IMR-90 (cell line): ENCODE measurements at regions not wholly inside any gene's neighbourhood (a gene's known extent, or its start where the extent isn't known, plus 50 kb on each side); places are given as distances from the start of the nearest gene placed in this dataset.

Source experiments
- ATAC-seq: fragments of 200-7000 bp; cut with Tn5 transposase; 2 replicates; pipeline ENCODE4 v1.9.1; 2020; ENCODE audit warnings: low read depth, mild to moderate bottlenecking, moderate library complexity
- BruUV-seq: library from RNA; stranded (reverse); fragments of 400-500 nt; replicated peaks from 2 replicates; lab custom pipeline; 2021; lab: Mats Ljungman, UMichigan
- CTCF ChIA-PET: fragments of 300-600 bp; formaldehyde crosslinking; extraction: SDS; loops from one replicate; lab custom pipeline; 2021; ENCODE audit warnings: antibody characterized with exemption; lab: Yijun Ruan, JAX
- POLR2A ChIA-PET: fragments of 300-600 bp; sonication (Branson Sonifier 250); formaldehyde crosslinking; loops from one replicate; lab custom pipeline; 2022; ENCODE audit warnings: antibody characterized with exemption; ENCODE audit not compliant: unreplicated experiment; lab: Charles Lee
- DNase-seq: peaks from one replicate; pipeline ENCODE4 v3.0.0; 2013
- H2AFZ ChIP-seq: replicated peaks from 2 replicates; pipeline ENCODE3; 2013; ENCODE audit warnings: low read length, mild to moderate bottlenecking; ENCODE audit not compliant: poor library complexity
- H2AK5ac ChIP-seq: 2 replicates; pipeline ENCODE4 v1.6.1; 2013; ENCODE audit warnings: low read depth, low read length, inconsistent platforms
- H2AK9ac ChIP-seq: replicated peaks from 2 replicates; pipeline ENCODE3; 2013; ENCODE audit warnings: mild to moderate bottlenecking, low read depth, low read length, moderate library complexity; ENCODE audit not compliant: poor library complexity
- H2BK120ac ChIP-seq: 2 replicates; pipeline ENCODE4 v1.6.1; 2013; ENCODE audit warnings: low read depth, low read length, inconsistent platforms
- H2BK15ac ChIP-seq: 3 replicates; pipeline ENCODE4 v1.6.1; 2013; ENCODE audit warnings: low read depth, low read length, inconsistent platforms
- H2BK20ac ChIP-seq: 2 replicates; pipeline ENCODE4 v1.6.1; 2013; ENCODE audit warnings: low read depth, mild to moderate bottlenecking, inconsistent platforms, low read length, moderate library complexity
- H2BK5ac ChIP-seq: 2 replicates; pipeline ENCODE4 v1.6.1; 2013; ENCODE audit warnings: mild to moderate bottlenecking, low read depth, low read length, inconsistent platforms; ENCODE audit not compliant: poor library complexity, severe bottlenecking
- H3K14ac ChIP-seq: replicated peaks from 2 replicates; pipeline ENCODE4 v1.6.1; 2013; ENCODE audit warnings: low read depth, low read length, inconsistent platforms
- H3K18ac ChIP-seq: 2 replicates; pipeline ENCODE4 v1.6.1; 2013; ENCODE audit warnings: low read depth, low read length, control low read depth
- H3K23ac ChIP-seq: 2 replicates; pipeline ENCODE4 v1.6.1; 2013; ENCODE audit warnings: low read depth, low read length, inconsistent platforms
- H3K27ac ChIP-seq: 2 replicates; pipeline ENCODE4 v1.5.1; 2013; ENCODE audit warnings: mild to moderate bottlenecking, control low read depth, low read length; ENCODE audit not compliant: insufficient read depth
- H3K27me3 ChIP-seq: 2 replicates; pipeline ENCODE4 v1.6.1; 2013; ENCODE audit warnings: low read length; ENCODE audit not compliant: control insufficient read depth, insufficient read depth
- H3K36me3 ChIP-seq: 2 replicates; pipeline ENCODE4 v1.6.1; 2013; ENCODE audit warnings: low read length, mixed read lengths; ENCODE audit not compliant: control insufficient read depth, insufficient read depth
- H3K4ac ChIP-seq: 2 replicates; pipeline ENCODE4 v1.6.1; 2013; ENCODE audit warnings: low read depth, low read length, inconsistent platforms
- H3K4me1 ChIP-seq: 2 replicates; pipeline ENCODE4 v1.6.1; 2013; ENCODE audit warnings: low read length, mixed read lengths; ENCODE audit not compliant: control insufficient read depth, insufficient read depth
- H3K4me2 ChIP-seq: 2 replicates; pipeline ENCODE4 v1.6.1; 2013; ENCODE audit warnings: low read depth, mild to moderate bottlenecking, control low read depth, low read length, moderate library complexity
- H3K4me3 ChIP-seq: 2 replicates; pipeline ENCODE4 v1.5.1; 2013; ENCODE audit warnings: low read depth, mild to moderate bottlenecking, control low read depth, low read length, moderate library complexity; ENCODE audit not compliant: insufficient read depth
- H3K56ac ChIP-seq: 2 replicates; pipeline ENCODE4 v1.6.1; 2013; ENCODE audit warnings: low read length, inconsistent platforms; ENCODE audit not compliant: insufficient read depth; ENCODE audit errors: extremely low read depth
- H3K79me1 ChIP-seq, 2 experiments: 2 replicates each; pipeline ENCODE4 v1.6.1; 2013; ENCODE audit warnings: low read length in 2 of 2, inconsistent platforms in 1 of 2, low read depth in 1 of 2
- H3K9ac ChIP-seq: 2 replicates; pipeline ENCODE4 v1.6.1; 2013; ENCODE audit warnings: low read depth, low read length, control low read depth
- H3K9me1 ChIP-seq: 2 replicates; pipeline ENCODE4 v1.6.1; 2013; ENCODE audit warnings: low read length, inconsistent platforms; ENCODE audit not compliant: insufficient read depth
- H3K9me3 ChIP-seq: 2 replicates; pipeline ENCODE4 v1.6.1; 2013; ENCODE audit warnings: low read length; ENCODE audit not compliant: control insufficient read depth, insufficient read depth
- H4K20me1 ChIP-seq: 2 replicates; pipeline ENCODE4 v1.6.1; 2013; ENCODE audit warnings: low read length, inconsistent platforms; ENCODE audit not compliant: insufficient read depth
- H4K5ac ChIP-seq: 2 replicates; pipeline ENCODE4 v1.6.1; 2013; ENCODE audit warnings: mild to moderate bottlenecking, low read depth, low read length, control low read depth
- H4K8ac ChIP-seq, 2 experiments: 2 replicates each; pipeline ENCODE4 v1.6.1; 2013; ENCODE audit warnings: low read depth in 2 of 2, low read length in 2 of 2, control low read depth in 1 of 2, inconsistent platforms in 1 of 2
- H4K91ac ChIP-seq: 2 replicates; pipeline ENCODE4 v1.6.1; 2013; ENCODE audit warnings: low read depth, low read length, inconsistent platforms; ENCODE audit not compliant: insufficient read depth
- BHLHE40 ChIP-seq: fragments of 150-350 bp; IDR thresholded peaks from 2 replicates; pipeline ENCODE4 v1.6.1; 2016; ENCODE audit warnings: mild to moderate bottlenecking, low read depth, low read length
- CEBPB ChIP-seq: IDR thresholded peaks from 2 replicates; pipeline ENCODE4 v1.6.1; 2012; ENCODE audit warnings: low read depth, low read length, improper control_type of control experiment
- CHD1 ChIP-seq: IDR thresholded peaks from 2 replicates; pipeline ENCODE4 v1.6.1; 2012; ENCODE audit warnings: low read depth, low read length, improper control_type of control experiment
- CTCF ChIP-seq: conservative IDR thresholded peaks from 2 replicates; pipeline ENCODE4 v1.5.1; 2012; ENCODE audit warnings: mild to moderate bottlenecking, low read depth, low read length, improper control_type of control experiment
- ELK1 ChIP-seq: fragments of 150-350 bp; IDR thresholded peaks from 2 replicates; pipeline ENCODE4 v1.6.1; 2016; ENCODE audit warnings: low read depth, mild to moderate bottlenecking, low read length, moderate library complexity, borderline replicate concordance
- FOS ChIP-seq: fragments of 150-350 bp; IDR thresholded peaks from 2 replicates; pipeline ENCODE4 v1.6.1; 2016; ENCODE audit warnings: low read depth, low read length
- MAFK ChIP-seq: IDR thresholded peaks from 2 replicates; pipeline ENCODE4 v1.6.1; 2012; ENCODE audit warnings: low read depth, low read length, improper control_type of control experiment
- MAZ ChIP-seq: IDR thresholded peaks from 2 replicates; pipeline ENCODE4 v1.6.1; 2012; ENCODE audit warnings: low read depth, mild to moderate bottlenecking, low read length, improper control_type of control experiment, moderate library complexity, borderline replicate concordance
- MXI1 ChIP-seq: IDR thresholded peaks from 2 replicates; pipeline ENCODE4 v1.6.1; 2012; ENCODE audit warnings: low read depth, mild to moderate bottlenecking, low read length, moderate library complexity, borderline replicate concordance
- NFE2L2 ChIP-seq: fragments of 150-350 bp; IDR thresholded peaks from 2 replicates; pipeline ENCODE4 v1.6.1; 2016; ENCODE audit warnings: low read depth, mild to moderate bottlenecking, low read length
- POLR2A ChIP-seq: IDR thresholded peaks from 2 replicates; pipeline ENCODE4 v1.6.1; 2012; ENCODE audit warnings: mild to moderate bottlenecking, low read depth, low read length
- RAD21 ChIP-seq: IDR thresholded peaks from 2 replicates; pipeline ENCODE4 v1.6.1; 2012; ENCODE audit warnings: low read length, improper control_type of control experiment
- RCOR1 ChIP-seq: IDR thresholded peaks from 2 replicates; pipeline ENCODE4 v1.6.1; 2012; ENCODE audit warnings: mild to moderate bottlenecking, low read length, improper control_type of control experiment; ENCODE audit not compliant: insufficient replicate concordance
- RFX5 ChIP-seq: IDR thresholded peaks from 2 replicates; pipeline ENCODE4 v1.8.0; 2012; ENCODE audit warnings: low read depth, mild to moderate bottlenecking, low read length, moderate library complexity
- SMC3 ChIP-seq: fragments of 150-350 bp; IDR thresholded peaks from 2 replicates; pipeline ENCODE4 v1.6.1; 2016; ENCODE audit warnings: low read depth, mild to moderate bottlenecking, antibody characterized with exemption, low read length, moderate library complexity
- USF2 ChIP-seq: fragments of 150-350 bp; IDR thresholded peaks from 2 replicates; pipeline ENCODE4 v1.6.1; 2017; ENCODE audit warnings: mild to moderate bottlenecking, antibody characterized with exemption, low read length, low read depth
- WGBS, 2 experiments: methylation state at CpG; one replicate each; pipeline versions ENCODE4 v1.1.5 to v1.1.7; 2013; ENCODE audit warnings: missing lambda C conversion rate in 2 of 2; ENCODE audit not compliant: insufficient read length in 1 of 2; ENCODE audit errors: extremely low coverage in 2 of 2; 5-methylcytosine and 5-hydroxymethylcytosine counted together
- dilution Hi-C: fragments of 300-500 bp; cut with HindIII; formaldehyde crosslinking; loops from one replicate; pipeline ENCODE4 v1.14.3; 2018; ENCODE audit warnings: low sequenced_read_pairs; ENCODE audit not compliant: unreplicated experiment
- in situ Hi-C: fragments of 300-500 bp; cut with MboI; formaldehyde crosslinking; loops from 3 replicates; pipeline ENCODE4 v1.14.3; 2019; ENCODE audit warnings: low sequenced_read_pairs, inconsistent platforms, mixed read lengths
- intact Hi-C: fragments of 100-400 bp; cut with micrococcal nuclease; formaldehyde crosslinking; loops from 2 replicates; pipeline ENCODE4 v1.10.0; 2022

GRCh38 chr12:17159506-17160300 lies 553.7 kb upstream of the LMO3 start:
- no peak overlapping the region for H3K9ac ChIP-seq
- TF ChIP-seq NFE2L2 (no peak), MXI1 (no peak), RFX5 (no peak), FOS (no peak), RAD21 (no peak), USF2 (no peak), MAZ (no peak), POLR2A (no peak), ELK1 (no peak), CTCF (no peak), MAFK (no peak), BHLHE40 (no peak), CHD1 (no peak), RCOR1 (no peak), CEBPB (no peak), SMC3 (no peak)
- no peak overlapping the region for H4K91ac ChIP-seq
- no peak overlapping the region for H4K5ac ChIP-seq
- no peaks in the 10 kb centered on the region for H3K36me3 ChIP-seq
- no peaks in the 10 kb centered on the region for H3K27me3 ChIP-seq
- peaks cover 3% of the 10 kb centered on the region; the same call in 1 of the 2 replicates for H3K9me3 ChIP-seq
- no peak overlapping the region for H3K4me3 ChIP-seq
- H2AK9ac ChIP-seq, result no peak overlapping the region
- H3K9me1 ChIP-seq, result no peaks in the 10 kb centered on the region
- no peak overlapping the region for H2BK120ac ChIP-seq
- H3K79me1 ChIP-seq, result no peaks in the 10 kb centered on the region
- intact Hi-C loops, result no loop called here
- no peak overlapping the region for H3K18ac ChIP-seq
- CTCF ChIA-PET, result no interaction called here
- DNase-seq (no peak), ATAC-seq (no peak)
- BruUV-seq, result no TSS peak
- in situ Hi-C loops, result no loop called here
- no peaks in the 10 kb centered on the region for H3K4me1 ChIP-seq
- no peak overlapping the region for H3K14ac ChIP-seq
- H2AK5ac ChIP-seq, result no peak overlapping the region
- 0% methylated on average over 2 of the region's 12 CpGs; no CpG with 5 or more reads in 1 of the 2 experiments for WGBS, 2 experiments
- no peak overlapping the region for H4K8ac ChIP-seq
- no peak overlapping the region for H2BK15ac ChIP-seq
- no peak overlapping the region for H3K4me2 ChIP-seq
- POLR2A ChIA-PET, result no interaction called here
- no peak overlapping the region for H3K23ac ChIP-seq
- no peak overlapping the region for H2BK20ac ChIP-seq
- no peak overlapping the region for H2BK5ac ChIP-seq
- no peak overlapping the region for H3K56ac ChIP-seq
- no peak overlapping the region for H3K4ac ChIP-seq
- no peaks in the 10 kb centered on the region for H4K20me1 ChIP-seq
- H3K27ac ChIP-seq, result no peak overlapping the region
- dilution Hi-C loops, result no loop called here
- no peak overlapping the region for H2AFZ ChIP-seq
